Esophagus muscularis mucosa (tissue), 4 donors: ENCODE measurements at regions not wholly inside any gene's neighbourhood (a gene's known extent, or its start where the extent isn't known, plus 50 kb on each side); places are given as distances from the start of the nearest gene placed in this dataset.

Experiments
- EP300 ChIP-seq: sonication (generic); formaldehyde crosslinking; IDR thresholded peaks from one replicate; pipeline ENCODE4 v1.6.1; 2017; ENCODE audit warnings: antibody characterized with exemption
- POLR2A ChIP-seq: fragments of 450-650 bp; IDR thresholded peaks from one replicate; pipeline ENCODE4 v1.6.1; 2017; ENCODE audit warnings: antibody characterized with exemption, moderate library complexity, mild to moderate bottlenecking, low read depth
- POLR2AphosphoS5 ChIP-seq, 2 donors: sonication (generic); formaldehyde crosslinking; IDR thresholded peaks; one replicate each; pipeline ENCODE4 v1.6.1; 2017; ENCODE audit warnings: antibody characterized with exemption in 2 of 2
- TF ChIP-seq, protein P1 (sequence below), 3 experiments: fragments of 200-600 bp in 2 of 3; fragments of 450-650 bp in 1 of 3; sonication (generic) in 2 of 3; IDR thresholded peaks; one replicate each; pipeline ENCODE4 v1.5.1; 2017 to 2019; ENCODE audit warnings: antibody characterized with exemption in 3 of 3, mild to moderate bottlenecking in 2 of 3, moderate library complexity in 1 of 3

- TF ChIP-seq POLR2A (no peak), POLR2AphosphoS5 (IDR thresholded peaks at IDR 0.05) (no peak), EP300 (no peak)
- TF ChIP-seq, protein P1, sequence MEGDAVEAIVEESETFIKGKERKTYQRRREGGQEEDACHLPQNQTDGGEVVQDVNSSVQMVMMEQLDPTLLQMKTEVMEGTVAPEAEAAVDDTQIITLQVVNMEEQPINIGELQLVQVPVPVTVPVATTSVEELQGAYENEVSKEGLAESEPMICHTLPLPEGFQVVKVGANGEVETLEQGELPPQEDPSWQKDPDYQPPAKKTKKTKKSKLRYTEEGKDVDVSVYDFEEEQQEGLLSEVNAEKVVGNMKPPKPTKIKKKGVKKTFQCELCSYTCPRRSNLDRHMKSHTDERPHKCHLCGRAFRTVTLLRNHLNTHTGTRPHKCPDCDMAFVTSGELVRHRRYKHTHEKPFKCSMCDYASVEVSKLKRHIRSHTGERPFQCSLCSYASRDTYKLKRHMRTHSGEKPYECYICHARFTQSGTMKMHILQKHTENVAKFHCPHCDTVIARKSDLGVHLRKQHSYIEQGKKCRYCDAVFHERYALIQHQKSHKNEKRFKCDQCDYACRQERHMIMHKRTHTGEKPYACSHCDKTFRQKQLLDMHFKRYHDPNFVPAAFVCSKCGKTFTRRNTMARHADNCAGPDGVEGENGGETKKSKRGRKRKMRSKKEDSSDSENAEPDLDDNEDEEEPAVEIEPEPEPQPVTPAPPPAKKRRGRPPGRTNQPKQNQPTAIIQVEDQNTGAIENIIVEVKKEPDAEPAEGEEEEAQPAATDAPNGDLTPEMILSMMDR (IDR thresholded peaks at IDR 0.05), result no peak
Measured at GRCh38 chr6:27685279-27685678, 212.4 kb upstream of the ZNF184 start.
